Spinal cord (tissue), 9 donors: ENCODE measurements at regions not wholly inside any gene's neighbourhood (a gene's known extent, or its start where the extent isn't known, plus 50 kb on each side); places are given as distances from the start of the nearest gene placed in this dataset.

ENCODE experiments used
- DNase-seq, 6 donors: peaks; one replicate each; pipeline versions ENCODE4 v3.0.0 to v3.0.0-alpha.2; 2013 to 2015; ENCODE audit warnings: low spot score in 6 of 6, low read depth in 4 of 6
- H3K27ac ChIP-seq: one replicate; pipeline ENCODE4 v1.5.1; 2013; ENCODE audit warnings: low read depth, low read length, control low read depth
- H3K27me3 ChIP-seq: one replicate; pipeline ENCODE4 v1.6.1; 2013; ENCODE audit warnings: low read length; ENCODE audit not compliant: control insufficient read depth, insufficient read depth
- H3K36me3 ChIP-seq: one replicate; pipeline ENCODE4 v1.6.1; 2013; ENCODE audit warnings: low read length; ENCODE audit not compliant: control insufficient read depth, insufficient read depth
- H3K4me1 ChIP-seq: one replicate; pipeline ENCODE4 v1.6.1; 2013; ENCODE audit warnings: low read length; ENCODE audit not compliant: control insufficient read depth, insufficient read depth
- H3K4me3 ChIP-seq: one replicate; pipeline ENCODE4 v1.5.1; 2013; ENCODE audit warnings: low read depth, low read length, control low read depth
- H3K9me3 ChIP-seq: one replicate; pipeline ENCODE4 v1.6.1; 2013; ENCODE audit warnings: low read length; ENCODE audit not compliant: control insufficient read depth, insufficient read depth
- WGBS: methylation state at CpG from one replicate; pipeline ENCODE4 v1.1.5; 2013; ENCODE audit warnings: missing lambda C conversion rate; ENCODE audit not compliant: insufficient coverage; 5-methylcytosine and 5-hydroxymethylcytosine counted together
- donor health status: healthy.

GRCh38 chr17:56681561-56682266 lies 88.2 kb downstream of the NOG start:
- 97% methylated on average over 3 of the region's 3 CpGs for WGBS

GRCh38 chr17:56688151-56688550 lies 94.7 kb downstream of the NOG start:
- Histone ChIP-seq H3K27me3 (no peaks in the 10 kb centered on the region), H3K9me3 (no peaks in the 10 kb centered on the region), H3K27ac (no peak overlapping the region), H3K36me3 (no peaks in the 10 kb centered on the region), H3K4me3 (no peak overlapping the region), H3K4me1 (peaks cover 5% of the 10 kb centered on the region)
- no peak for DNase-seq
- no CpG with 5 or more reads among the region's 1 CpG for WGBS

More at GRCh38 chr17:56681561-56682266, 88.2 kb downstream of the NOG start:
- no peak for DNase-seq
- no peaks in the 10 kb centered on the region for H3K9me3 ChIP-seq
- H3K27me3 ChIP-seq, result peaks cover 12% of the 10 kb centered on the region
- H3K27ac ChIP-seq, result no peak overlapping the region
- no peak overlapping the region for H3K4me3 ChIP-seq
- peaks cover 10% of the 10 kb centered on the region for H3K4me1 ChIP-seq
- no peaks in the 10 kb centered on the region for H3K36me3 ChIP-seq

GRCh38 chr17:56690441-56691291 lies 97.2 kb downstream of the NOG start:
- Histone ChIP-seq H3K36me3 (no peaks in the 10 kb centered on the region), H3K9me3 (no peaks in the 10 kb centered on the region), H3K27me3 (no peaks in the 10 kb centered on the region), H3K4me1 (peaks cover 5% of the 10 kb centered on the region), H3K4me3 (no peak overlapping the region), H3K27ac (no peak overlapping the region)
- 68% methylated on average over 15 of the region's 16 CpGs for WGBS
- DNase-seq, result peak in 2 of 6 donors; percentile 36 to 68

GRCh38 chr17:56694825-56695224 lies 101.3 kb downstream of the NOG start:
- H3K36me3 ChIP-seq, result no peaks in the 10 kb centered on the region
- H3K4me1 ChIP-seq, result peaks cover 8% of the 10 kb centered on the region
- H3K27ac ChIP-seq, result no peak overlapping the region
- DNase-seq, result no peak
- no peaks in the 10 kb centered on the region for H3K27me3 ChIP-seq
- H3K9me3 ChIP-seq, result no peaks in the 10 kb centered on the region
- no peak overlapping the region for H3K4me3 ChIP-seq
- WGBS, result no CpG with 5 or more reads among the region's 2 CpGs

GRCh38 chr17:56697190-56697589 lies 103.7 kb downstream of the NOG start:
- Histone ChIP-seq H3K4me3 (no peak overlapping the region), H3K36me3 (no peaks in the 10 kb centered on the region), H3K27me3 (no peaks in the 10 kb centered on the region), H3K9me3 (no peaks in the 10 kb centered on the region), H3K4me1 (peaks cover 3% of the 10 kb centered on the region), H3K27ac (no peak overlapping the region)
- 71% methylated on average over 3 of the region's 4 CpGs for WGBS
- peak in 1 of 6 donors; percentile 19 for DNase-seq

- H3K36me3 ChIP-seq, result no peaks in the 10 kb centered on the region
- H3K27ac ChIP-seq, result no peak overlapping the region
- no peak overlapping the region for H3K4me3 ChIP-seq
- no peaks in the 10 kb centered on the region for H3K9me3 ChIP-seq
- peak in 2 of 6 donors; percentile 31 to 38 for DNase-seq
- peaks cover 3% of the 10 kb centered on the region for H3K4me1 ChIP-seq
- no peaks in the 10 kb centered on the region for H3K27me3 ChIP-seq
- WGBS, result 37% methylated on average over 12 of the region's 18 CpGs
Observed at GRCh38 chr17:56699186-56699894, 105.8 kb downstream of the NOG start.

- H3K4me3 ChIP-seq, result no peak overlapping the region
Observed at GRCh38 chr17:56700919-56701420, 107.5 kb downstream of the NOG start.

GRCh38 chr17:56707312-56708219 lies 114.1 kb downstream of the NOG start:
- H3K4me1 ChIP-seq, result no peaks in the 10 kb centered on the region
- H3K27me3 ChIP-seq, result no peaks in the 10 kb centered on the region
- 32% methylated on average over 6 of the region's 19 CpGs for whole genome bisulfite sequencing
- no peak overlapping the region for H3K27ac ChIP-seq
- no peak for DNase-seq
- no peaks in the 10 kb centered on the region for H3K9me3 ChIP-seq
- no peaks in the 10 kb centered on the region for H3K36me3 ChIP-seq
- no peak overlapping the region for H3K4me3 ChIP-seq

More at GRCh38 chr17:56700919-56701420, 107.5 kb downstream of the NOG start:
- Histone ChIP-seq H3K27ac (no peak overlapping the region), H3K9me3 (no peaks in the 10 kb centered on the region), H3K4me1 (peaks cover 3% of the 10 kb centered on the region), H3K27me3 (no peaks in the 10 kb centered on the region), H3K36me3 (no peaks in the 10 kb centered on the region)
- WGBS, result 65% methylated on average over 4 of the region's 7 CpGs
- DNase-seq, result no peak

- WGBS, result no CpG with 5 or more reads among the region's 1 CpG
- Histone ChIP-seq H3K27me3 (no peaks in the 10 kb centered on the region), H3K4me3 (no peak overlapping the region), H3K9me3 (no peaks in the 10 kb centered on the region), H3K4me1 (no peaks in the 10 kb centered on the region), H3K27ac (no peak overlapping the region), H3K36me3 (no peaks in the 10 kb centered on the region)
- no peak for DNase-seq
Observed at GRCh38 chr17:56708220-56708558, 114.7 kb downstream of the NOG start.
